ENCODE measurements at regions not wholly inside any gene's neighbourhood (a gene's known extent, or its start where the extent isn't known, plus 50 kb on each side); places are given as distances from the start of the nearest gene placed in this dataset.

DNA sequence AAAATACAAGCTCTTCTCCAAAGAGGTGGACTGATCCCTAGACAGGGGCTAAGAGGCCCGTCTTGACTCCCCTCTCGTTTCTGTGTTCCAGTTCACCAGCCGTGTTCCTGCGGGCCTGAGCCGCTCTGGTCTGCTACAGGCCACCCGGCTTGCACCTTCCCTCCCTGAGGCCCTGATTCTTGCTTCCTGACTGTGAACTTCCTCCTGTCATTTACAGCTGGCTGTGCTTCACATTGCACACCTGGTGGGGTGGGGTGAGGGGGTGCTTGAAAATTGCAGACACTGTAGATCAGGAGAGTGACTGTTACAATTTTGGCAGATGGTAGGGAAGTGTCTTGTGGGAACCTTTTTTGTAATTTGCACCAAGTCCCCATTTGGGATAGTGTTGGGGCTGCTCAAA lies 64.4 kb downstream of the TSN start:
- TF ChIP-seq POLR2A (IDR thresholded peaks at IDR 0.05) (no peak), EP300 (IDR thresholded peaks at IDR 0.05) (no peak)
- TF ChIP-seq, protein P1, sequence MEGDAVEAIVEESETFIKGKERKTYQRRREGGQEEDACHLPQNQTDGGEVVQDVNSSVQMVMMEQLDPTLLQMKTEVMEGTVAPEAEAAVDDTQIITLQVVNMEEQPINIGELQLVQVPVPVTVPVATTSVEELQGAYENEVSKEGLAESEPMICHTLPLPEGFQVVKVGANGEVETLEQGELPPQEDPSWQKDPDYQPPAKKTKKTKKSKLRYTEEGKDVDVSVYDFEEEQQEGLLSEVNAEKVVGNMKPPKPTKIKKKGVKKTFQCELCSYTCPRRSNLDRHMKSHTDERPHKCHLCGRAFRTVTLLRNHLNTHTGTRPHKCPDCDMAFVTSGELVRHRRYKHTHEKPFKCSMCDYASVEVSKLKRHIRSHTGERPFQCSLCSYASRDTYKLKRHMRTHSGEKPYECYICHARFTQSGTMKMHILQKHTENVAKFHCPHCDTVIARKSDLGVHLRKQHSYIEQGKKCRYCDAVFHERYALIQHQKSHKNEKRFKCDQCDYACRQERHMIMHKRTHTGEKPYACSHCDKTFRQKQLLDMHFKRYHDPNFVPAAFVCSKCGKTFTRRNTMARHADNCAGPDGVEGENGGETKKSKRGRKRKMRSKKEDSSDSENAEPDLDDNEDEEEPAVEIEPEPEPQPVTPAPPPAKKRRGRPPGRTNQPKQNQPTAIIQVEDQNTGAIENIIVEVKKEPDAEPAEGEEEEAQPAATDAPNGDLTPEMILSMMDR (IDR thresholded peaks at IDR 0.05), result no peak

Measured in gastroesophageal sphincter (tissue), 3 donors.